Natural killer cell treated with Interleukin-12 subunit alpha and Interleukin-12 subunit beta and Interleukin-15 and Interleukin-18, amount 100 ng/mL, for 72 hours (primary cell): ENCODE measurements at regions not wholly inside any gene's neighbourhood (a gene's known extent, or its start where the extent isn't known, plus 50 kb on each side); places are given as distances from the start of the nearest gene placed in this dataset.

Experiments
- ATAC-seq, 2 donors: fragments of 150-1000 bp; cut with Tn5 transposase in 1 of 2; sonication (Bioruptor Pico), chemical (Tn5 transposase) in 1 of 2; 2 replicates each; pipeline ENCODE4 v1.10.0; 2021
- DNase-seq: peaks from one replicate; pipeline ENCODE4 v3.0.0; 2022; ENCODE audit warnings: low spot score
- H3K27ac Mint-ChIP-seq, 2 donors: 1 replicate in 1 of 2; 2 replicates in 1 of 2; pipeline ENCODE4 v1.8.0; 2022; ENCODE audit warnings: mixed read lengths in 2 of 2, mild to moderate bottlenecking in 1 of 2, moderate library complexity in 1 of 2
- H3K27me3 Mint-ChIP-seq, 2 donors: 1 replicate in 1 of 2; 2 replicates in 1 of 2; pipeline ENCODE4 v1.8.0; 2022; ENCODE audit warnings: mixed read lengths in 2 of 2
- H3K36me3 Mint-ChIP-seq: one replicate; pipeline ENCODE4 v1.8.0; 2022; ENCODE audit warnings: mixed read lengths
- H3K4me1 Mint-ChIP-seq, 2 donors: 1 replicate in 1 of 2; 2 replicates in 1 of 2; pipeline ENCODE4 v1.8.0; 2022; ENCODE audit warnings: low read depth in 2 of 2, mixed read lengths in 2 of 2, mild to moderate bottlenecking in 1 of 2
- H3K4me3 Mint-ChIP-seq: one replicate; pipeline ENCODE4 v1.8.0; 2022; ENCODE audit warnings: mixed read lengths
- H3K9me3 Mint-ChIP-seq: 2 replicates; pipeline ENCODE4 v1.8.0; 2022; ENCODE audit warnings: mixed read lengths

- DNase-seq (no peak), ATAC-seq (no peak)
- H3K9me3 Mint-ChIP-seq = no peaks in the 10 kb centered on the region
- no peak overlapping the region for H3K4me3 Mint-ChIP-seq
- no peaks in the 10 kb centered on the region for H3K36me3 Mint-ChIP-seq
- peaks cover 21% of the 10 kb centered on the region in 2 donors for H3K27me3 Mint-ChIP-seq
- no peak overlapping the region for H3K27ac Mint-ChIP-seq
- peaks cover 0 to 4% of the 10 kb centered on the region in 2 donors for H3K4me1 Mint-ChIP-seq
Measured at GRCh38 chr2:70397186-70397585, 95.3 kb upstream of the FAM136A start.

- H3K27me3 Mint-ChIP-seq = peaks cover 15 to 16% of the 10 kb centered on the region in 2 donors
- no peaks in the 10 kb centered on the region for H3K9me3 Mint-ChIP-seq
- no peak overlapping the region for H3K27ac Mint-ChIP-seq
- no peak overlapping the region for H3K4me3 Mint-ChIP-seq
- ATAC-seq = no peak
- H3K4me1 Mint-ChIP-seq = peaks cover 0 to 4% of the 10 kb centered on the region in 2 donors
- H3K36me3 Mint-ChIP-seq = no peaks in the 10 kb centered on the region
- no peak for DNase-seq
Measured at GRCh38 chr2:70396612-70397011, 94.7 kb upstream of the FAM136A start.

- ATAC-seq = no peak
- Mint-ChIP-seq H3K4me3 (no peak overlapping the region), H3K4me1 (peaks cover 0 to 4% of the 10 kb centered on the region in 2 donors), H3K36me3 (no peaks in the 10 kb centered on the region), H3K27me3 (peaks cover 14 to 15% of the 10 kb centered on the region in 2 donors), H3K27ac (no peak overlapping the region), H3K9me3 (no peaks in the 10 kb centered on the region)
- no peak for DNase-seq
Measured at GRCh38 chr2:70393881-70394280, 92.0 kb upstream of the FAM136A start.

GRCh38 chr2:70391988-70392387 lies 90.1 kb upstream of the FAM136A start:
- Mint-ChIP-seq H3K9me3 (no peaks in the 10 kb centered on the region), H3K36me3 (no peaks in the 10 kb centered on the region), H3K4me3 (no peak overlapping the region), H3K27ac (no peak overlapping the region), H3K4me1 (no peaks in the 10 kb centered on the region), H3K27me3 (peaks cover 4 to 10% of the 10 kb centered on the region in 2 donors)
- ATAC-seq = peak in 1 of 2 donors; percentile 28
- no peak for DNase-seq

GRCh38 chr2:70391259-70391658 lies 89.4 kb upstream of the FAM136A start:
- Mint-ChIP-seq H3K9me3 (no peaks in the 10 kb centered on the region), H3K4me1 (no peaks in the 10 kb centered on the region), H3K36me3 (no peaks in the 10 kb centered on the region), H3K27me3 (peaks cover 4 to 16% of the 10 kb centered on the region in 2 donors), H3K4me3 (no peak overlapping the region), H3K27ac (no peak overlapping the region)
- no peak for DNase-seq
- no peak for ATAC-seq

- no peak overlapping the region for H3K4me3 Mint-ChIP-seq
- no peaks in the 10 kb centered on the region for H3K36me3 Mint-ChIP-seq
- ATAC-seq (no peak), DNase-seq (no peak)
- peaks cover 0 to 21% of the 10 kb centered on the region in 2 donors for H3K27me3 Mint-ChIP-seq
- H3K4me1 Mint-ChIP-seq = no peaks in the 10 kb centered on the region
- H3K27ac Mint-ChIP-seq = no peak overlapping the region
- no peaks in the 10 kb centered on the region for H3K9me3 Mint-ChIP-seq
Measured at GRCh38 chr2:70388813-70389212, 86.9 kb upstream of the FAM136A start.

GRCh38 chr2:70388128-70388527 lies 86.3 kb upstream of the FAM136A start:
- H3K27me3 Mint-ChIP-seq = peaks cover 2 to 27% of the 10 kb centered on the region in 2 donors
- no peak overlapping the region for H3K27ac Mint-ChIP-seq
- ATAC-seq = no peak
- H3K4me1 Mint-ChIP-seq = no peaks in the 10 kb centered on the region
- DNase-seq = no peak
- H3K9me3 Mint-ChIP-seq = no peaks in the 10 kb centered on the region
- H3K4me3 Mint-ChIP-seq = no peak overlapping the region
- no peaks in the 10 kb centered on the region for H3K36me3 Mint-ChIP-seq

- no peaks in the 10 kb centered on the region for H3K9me3 Mint-ChIP-seq
- H3K4me1 Mint-ChIP-seq = peaks cover 3 to 7% of the 10 kb centered on the region in 2 donors
- no peak overlapping the region for H3K4me3 Mint-ChIP-seq
- peaks cover 5 to 34% of the 10 kb centered on the region in 2 donors for H3K27me3 Mint-ChIP-seq
- DNase-seq (no peak), ATAC-seq (no peak)
- no peak overlapping the region for H3K27ac Mint-ChIP-seq
- no peaks in the 10 kb centered on the region for H3K36me3 Mint-ChIP-seq
Measured at GRCh38 chr2:70385966-70386595, 84.2 kb upstream of the FAM136A start.

- Mint-ChIP-seq H3K4me1 (peaks cover 3 to 7% of the 10 kb centered on the region in 2 donors), H3K27me3 (peaks cover 5 to 34% of the 10 kb centered on the region in 2 donors), H3K27ac (no peak overlapping the region), H3K4me3 (no peak overlapping the region), H3K36me3 (no peaks in the 10 kb centered on the region), H3K9me3 (no peaks in the 10 kb centered on the region)
- no peak for DNase-seq
- no peak for ATAC-seq
Measured at GRCh38 chr2:70385204-70385603, 83.3 kb upstream of the FAM136A start.

GRCh38 chr2:70381821-70382220 lies 80.0 kb upstream of the FAM136A start:
- Mint-ChIP-seq H3K4me3 (no peak overlapping the region), H3K36me3 (no peaks in the 10 kb centered on the region), H3K27me3 (peaks cover 5 to 36% of the 10 kb centered on the region in 2 donors), H3K27ac (no peak overlapping the region), H3K4me1 (peaks cover 3 to 7% of the 10 kb centered on the region in 2 donors), H3K9me3 (no peaks in the 10 kb centered on the region)
- no peak for ATAC-seq
- no peak for DNase-seq

GRCh38 chr2:70381235-70381634 lies 79.4 kb upstream of the FAM136A start:
- Mint-ChIP-seq H3K9me3 (no peaks in the 10 kb centered on the region), H3K36me3 (no peaks in the 10 kb centered on the region), H3K27me3 (peaks cover 5 to 31% of the 10 kb centered on the region in 2 donors), H3K4me3 (no peak overlapping the region), H3K27ac (no peak overlapping the region), H3K4me1 (peaks cover 3 to 7% of the 10 kb centered on the region in 2 donors)
- no peak for DNase-seq
- ATAC-seq = no peak

- DNase-seq (no peak), ATAC-seq (no peak)
- Mint-ChIP-seq H3K9me3 (no peaks in the 10 kb centered on the region), H3K4me3 (no peak overlapping the region), H3K27me3 (peaks cover 5 to 26% of the 10 kb centered on the region in 2 donors), H3K4me1 (peaks cover 3 to 7% of the 10 kb centered on the region in 2 donors), H3K27ac (no peak overlapping the region), H3K36me3 (no peaks in the 10 kb centered on the region)
Measured at GRCh38 chr2:70380621-70381020, 78.8 kb upstream of the FAM136A start.

GRCh38 chr2:70374616-70375015 lies 72.7 kb upstream of the FAM136A start:
- H3K4me1 Mint-ChIP-seq = no peaks in the 10 kb centered on the region
- DNase-seq (no peak), ATAC-seq (no peak)
- peaks cover 0 to 20% of the 10 kb centered on the region in 2 donors for H3K27me3 Mint-ChIP-seq
- H3K9me3 Mint-ChIP-seq = no peaks in the 10 kb centered on the region
- H3K36me3 Mint-ChIP-seq = no peaks in the 10 kb centered on the region
- no peak overlapping the region for H3K27ac Mint-ChIP-seq
- no peak overlapping the region for H3K4me3 Mint-ChIP-seq

GRCh38 chr2:70371753-70372152 lies 69.9 kb upstream of the FAM136A start:
- no peak overlapping the region for H3K4me3 Mint-ChIP-seq
- peaks cover 2 to 7% of the 10 kb centered on the region in 2 donors for H3K27me3 Mint-ChIP-seq
- no peaks in the 10 kb centered on the region for H3K9me3 Mint-ChIP-seq
- no peak overlapping the region for H3K27ac Mint-ChIP-seq
- no peak for DNase-seq
- ATAC-seq = no peak
- no peaks in the 10 kb centered on the region for H3K36me3 Mint-ChIP-seq
- no peaks in the 10 kb centered on the region for H3K4me1 Mint-ChIP-seq

GRCh38 chr2:70369082-70369481 lies 67.2 kb upstream of the FAM136A start:
- no peak overlapping the region for H3K4me3 Mint-ChIP-seq
- H3K27ac Mint-ChIP-seq = no peak overlapping the region
- no peak for ATAC-seq
- DNase-seq = no peak
- no peaks in the 10 kb centered on the region for H3K9me3 Mint-ChIP-seq
- H3K4me1 Mint-ChIP-seq = no peaks in the 10 kb centered on the region
- H3K36me3 Mint-ChIP-seq = no peaks in the 10 kb centered on the region
- peaks cover 0 to 2% of the 10 kb centered on the region in 2 donors for H3K27me3 Mint-ChIP-seq
